ENCODE measurements at regions not wholly inside any gene's neighbourhood (a gene's known extent, or its start where the extent isn't known, plus 50 kb on each side); places are given as distances from the start of the nearest gene placed in this dataset.

DNA sequence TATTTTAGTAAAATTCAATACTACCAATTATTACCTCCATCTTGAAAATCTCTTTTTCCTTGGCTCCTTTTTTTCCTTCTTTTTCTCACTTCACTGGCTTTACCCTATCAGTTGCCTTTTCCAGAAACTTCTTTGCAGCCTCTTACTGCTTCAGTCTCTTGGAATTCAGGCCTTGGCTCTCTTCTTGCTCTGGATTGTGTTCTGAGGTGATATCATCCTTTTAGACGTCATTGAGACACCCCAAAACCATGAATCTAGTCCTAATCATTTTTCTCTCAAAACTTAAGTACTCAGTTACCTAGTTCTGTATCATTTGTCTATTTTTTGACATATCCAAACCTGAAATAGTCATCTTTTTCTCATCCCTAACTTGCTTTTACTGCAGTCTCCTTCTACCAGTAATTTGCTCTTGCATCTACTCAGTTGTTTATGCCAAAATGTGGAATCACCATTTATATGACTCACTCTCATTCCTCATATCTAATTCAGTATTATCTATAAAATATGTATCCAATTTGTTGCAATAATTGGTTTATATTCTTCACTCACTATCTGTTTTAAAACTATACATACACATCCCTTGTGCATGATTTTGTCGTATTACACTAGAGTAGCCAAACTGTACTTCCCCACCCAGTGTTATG, 703.2 kb upstream of the CCDC54 start:
- no peak for DNase-seq (ENCODE audit: low read depth in 1 of 2, low spot score in 1 of 2)
- H3K4me3 ChIP-seq (replicated peaks; ENCODE audit: insufficient read depth, low read length) = no peak overlapping the region
- H3K27ac ChIP-seq (replicated peaks) = no peak overlapping the region
- H3K27me3 ChIP-seq (ENCODE audit: insufficient read depth, poor library complexity, severe bottlenecking) = no peaks in the 10 kb centered on the region
- TF ChIP-seq, protein P1, sequence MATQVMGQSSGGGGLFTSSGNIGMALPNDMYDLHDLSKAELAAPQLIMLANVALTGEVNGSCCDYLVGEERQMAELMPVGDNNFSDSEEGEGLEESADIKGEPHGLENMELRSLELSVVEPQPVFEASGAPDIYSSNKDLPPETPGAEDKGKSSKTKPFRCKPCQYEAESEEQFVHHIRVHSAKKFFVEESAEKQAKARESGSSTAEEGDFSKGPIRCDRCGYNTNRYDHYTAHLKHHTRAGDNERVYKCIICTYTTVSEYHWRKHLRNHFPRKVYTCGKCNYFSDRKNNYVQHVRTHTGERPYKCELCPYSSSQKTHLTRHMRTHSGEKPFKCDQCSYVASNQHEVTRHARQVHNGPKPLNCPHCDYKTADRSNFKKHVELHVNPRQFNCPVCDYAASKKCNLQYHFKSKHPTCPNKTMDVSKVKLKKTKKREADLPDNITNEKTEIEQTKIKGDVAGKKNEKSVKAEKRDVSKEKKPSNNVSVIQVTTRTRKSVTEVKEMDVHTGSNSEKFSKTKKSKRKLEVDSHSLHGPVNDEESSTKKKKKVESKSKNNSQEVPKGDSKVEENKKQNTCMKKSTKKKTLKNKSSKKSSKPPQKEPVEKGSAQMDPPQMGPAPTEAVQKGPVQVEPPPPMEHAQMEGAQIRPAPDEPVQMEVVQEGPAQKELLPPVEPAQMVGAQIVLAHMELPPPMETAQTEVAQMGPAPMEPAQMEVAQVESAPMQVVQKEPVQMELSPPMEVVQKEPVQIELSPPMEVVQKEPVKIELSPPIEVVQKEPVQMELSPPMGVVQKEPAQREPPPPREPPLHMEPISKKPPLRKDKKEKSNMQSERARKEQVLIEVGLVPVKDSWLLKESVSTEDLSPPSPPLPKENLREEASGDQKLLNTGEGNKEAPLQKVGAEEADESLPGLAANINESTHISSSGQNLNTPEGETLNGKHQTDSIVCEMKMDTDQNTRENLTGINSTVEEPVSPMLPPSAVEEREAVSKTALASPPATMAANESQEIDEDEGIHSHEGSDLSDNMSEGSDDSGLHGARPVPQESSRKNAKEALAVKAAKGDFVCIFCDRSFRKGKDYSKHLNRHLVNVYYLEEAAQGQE (IDR thresholded peaks at IDR 0.05; ENCODE audit: insufficient replicate concordance, low read depth) = no peak
- no peak for TF ChIP-seq POLR2AphosphoS5 (IDR thresholded peaks at IDR 0.05; ENCODE audit: low read depth)
- TF ChIP-seq, protein P2, sequence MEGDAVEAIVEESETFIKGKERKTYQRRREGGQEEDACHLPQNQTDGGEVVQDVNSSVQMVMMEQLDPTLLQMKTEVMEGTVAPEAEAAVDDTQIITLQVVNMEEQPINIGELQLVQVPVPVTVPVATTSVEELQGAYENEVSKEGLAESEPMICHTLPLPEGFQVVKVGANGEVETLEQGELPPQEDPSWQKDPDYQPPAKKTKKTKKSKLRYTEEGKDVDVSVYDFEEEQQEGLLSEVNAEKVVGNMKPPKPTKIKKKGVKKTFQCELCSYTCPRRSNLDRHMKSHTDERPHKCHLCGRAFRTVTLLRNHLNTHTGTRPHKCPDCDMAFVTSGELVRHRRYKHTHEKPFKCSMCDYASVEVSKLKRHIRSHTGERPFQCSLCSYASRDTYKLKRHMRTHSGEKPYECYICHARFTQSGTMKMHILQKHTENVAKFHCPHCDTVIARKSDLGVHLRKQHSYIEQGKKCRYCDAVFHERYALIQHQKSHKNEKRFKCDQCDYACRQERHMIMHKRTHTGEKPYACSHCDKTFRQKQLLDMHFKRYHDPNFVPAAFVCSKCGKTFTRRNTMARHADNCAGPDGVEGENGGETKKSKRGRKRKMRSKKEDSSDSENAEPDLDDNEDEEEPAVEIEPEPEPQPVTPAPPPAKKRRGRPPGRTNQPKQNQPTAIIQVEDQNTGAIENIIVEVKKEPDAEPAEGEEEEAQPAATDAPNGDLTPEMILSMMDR (IDR thresholded peaks at IDR 0.05; ENCODE audit: insufficient read depth, low read length) = no peak
- no peak for TF ChIP-seq SPI1 (IDR thresholded peaks at IDR 0.05; ENCODE audit: borderline replicate concordance, low read depth)
- no peak for TF ChIP-seq GABPA (IDR thresholded peaks at IDR 0.05; ENCODE audit: low read depth)

DNA sequence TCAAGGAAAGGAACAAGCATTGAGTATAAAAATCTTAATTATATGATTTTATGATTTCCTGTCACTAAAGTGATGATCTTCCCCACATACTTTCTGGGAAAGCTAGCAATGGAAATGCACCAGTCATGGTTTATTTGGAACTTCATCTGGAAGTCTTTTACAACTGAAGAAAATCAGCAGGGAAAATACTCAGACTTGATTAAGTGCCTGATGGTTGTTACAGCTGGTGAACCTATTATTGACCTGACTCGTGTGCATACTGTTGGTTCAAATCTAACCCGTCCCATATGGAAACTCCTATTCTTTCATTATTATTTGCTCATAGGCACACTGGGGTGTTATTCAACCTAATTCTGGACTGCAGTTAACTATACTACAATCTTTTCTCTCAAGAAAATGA, 701.8 kb upstream of the CCDC54 start:
- H3K4me3 ChIP-seq (replicated peaks; ENCODE audit: insufficient read depth, low read length) = no peak overlapping the region
- no peak overlapping the region for H3K27ac ChIP-seq (replicated peaks)
- DNase-seq (ENCODE audit: low read depth in 1 of 2, low spot score in 1 of 2) = no peak
- TF ChIP-seq GABPA (IDR thresholded peaks at IDR 0.05; ENCODE audit: low read depth) (no peak), POLR2AphosphoS5 (IDR thresholded peaks at IDR 0.05; ENCODE audit: low read depth) (no peak), SPI1 (IDR thresholded peaks at IDR 0.05; ENCODE audit: borderline replicate concordance, low read depth) (no peak)
- TF ChIP-seq, protein P2 (IDR thresholded peaks at IDR 0.05; ENCODE audit: insufficient read depth, low read length) = no peak
- TF ChIP-seq, protein P1 (IDR thresholded peaks at IDR 0.05; ENCODE audit: insufficient replicate concordance, low read depth) = no peak
- no peaks in the 10 kb centered on the region for H3K27me3 ChIP-seq (ENCODE audit: insufficient read depth, poor library complexity, severe bottlenecking)

DNA sequence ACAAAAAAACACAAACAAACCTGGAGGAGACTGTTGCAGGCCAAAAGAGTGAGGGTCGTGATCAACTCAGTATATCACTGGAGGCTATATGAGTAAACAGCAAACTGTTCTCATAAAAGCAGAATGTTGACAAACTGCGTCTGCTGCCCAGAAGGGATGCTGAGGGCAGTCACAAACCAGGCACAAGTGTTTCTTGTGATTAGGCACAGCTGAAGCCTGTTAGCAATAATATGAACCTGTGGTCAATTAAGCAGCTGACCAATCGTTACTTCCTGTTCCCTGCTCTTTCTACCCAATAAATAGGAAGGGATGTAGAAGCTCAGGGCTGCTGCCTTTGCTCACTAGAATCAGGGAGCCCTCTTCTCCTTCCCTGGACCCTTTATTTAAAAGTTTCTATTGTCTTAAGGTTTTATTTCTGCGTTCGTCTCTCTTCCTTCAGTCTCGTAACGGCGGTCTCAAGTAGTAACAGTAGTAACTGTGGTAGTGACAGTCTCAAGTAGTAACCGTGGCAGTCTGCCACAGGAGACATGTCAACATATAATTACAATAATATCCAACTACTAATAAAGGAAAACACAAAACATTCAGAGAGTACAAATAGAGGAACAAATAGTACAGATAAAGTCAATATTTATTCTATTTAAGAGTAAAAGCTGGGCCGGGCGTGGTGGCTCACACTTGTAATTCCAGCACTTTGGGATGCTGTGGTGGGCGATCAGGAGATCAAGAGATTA, 698.4 kb upstream of the CCDC54 start:
- Histone ChIP-seq H3K27ac (replicated peaks) (no peak overlapping the region), H3K4me3 (replicated peaks; ENCODE audit: insufficient read depth, low read length) (no peak overlapping the region), H3K27me3 (ENCODE audit: insufficient read depth, poor library complexity, severe bottlenecking) (no peaks in the 10 kb centered on the region)
- TF ChIP-seq, protein P1 (IDR thresholded peaks at IDR 0.05; ENCODE audit: insufficient replicate concordance, low read depth) = no peak
- no peak for TF ChIP-seq GABPA (IDR thresholded peaks at IDR 0.05; ENCODE audit: low read depth)
- no peak for TF ChIP-seq SPI1 (IDR thresholded peaks at IDR 0.05; ENCODE audit: borderline replicate concordance, low read depth)
- TF ChIP-seq, protein P2 (IDR thresholded peaks at IDR 0.05; ENCODE audit: insufficient read depth, low read length) = no peak
- no peak for TF ChIP-seq POLR2AphosphoS5 (IDR thresholded peaks at IDR 0.05; ENCODE audit: low read depth)
- DNase-seq (ENCODE audit: low read depth in 1 of 2, low spot score in 1 of 2) = no peak

All from HL-60 (cell line).